ENCODE measurements at regions not wholly inside any gene's neighbourhood (a gene's known extent, or its start where the extent isn't known, plus 50 kb on each side); places are given as distances from the start of the nearest gene placed in this dataset.

DNA sequence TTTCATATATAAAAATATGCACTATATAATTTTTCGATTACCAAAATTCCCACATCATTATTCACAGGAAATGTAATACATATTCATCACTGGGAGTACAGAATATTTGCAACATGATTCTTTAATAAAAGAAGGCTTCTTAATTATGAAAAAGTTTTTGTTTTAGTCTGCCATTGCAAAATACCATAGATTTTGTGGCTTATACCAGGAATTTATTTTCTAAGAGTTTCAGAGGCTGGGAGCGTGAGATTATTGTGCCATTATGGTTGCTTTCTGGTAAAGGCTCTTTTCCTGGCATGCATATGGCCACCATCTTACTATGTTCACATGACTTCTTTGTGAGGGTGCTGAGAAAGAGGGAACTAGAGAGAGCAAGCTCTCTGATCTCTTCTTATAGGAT, 306.9 kb upstream of the ADGRB3 start:
- WGBS, 2 experiments (ENCODE audit: extremely low coverage in 1 of 2, insufficient coverage in 1 of 2, insufficient read length in 1 of 2, insufficient replicate concordance in 2 of 2, low coverage in 1 of 2, low lambda C conversion rate in 2 of 2, missing lambda C conversion rate in 1 of 2): 100% methylated on average over 2 of the region's 2 CpGs; no CpG with 5 or more reads in 1 of the 2 experiments
- Histone ChIP-seq H2BK5ac (ENCODE audit: low read depth, low read length) (no peak overlapping the region), H3K79me2 (ENCODE audit: control insufficient read depth in 1 of 2, insufficient read depth in 2 of 2, low read length in 2 of 2) (no peaks in the 10 kb centered on the region), H2AFZ (ENCODE audit: low read length) (no peak overlapping the region), H3K23me2 (ENCODE audit: low read depth, low read length) (no peaks in the 10 kb centered on the region), H2BK15ac (ENCODE audit: low read length) (no peak overlapping the region), H3K56ac (replicated peaks; ENCODE audit: insufficient read length, low read depth, low read length) (no peak overlapping the region), H3K18ac (ENCODE audit: extremely low read depth, low read length) (no peak overlapping the region), H3K9me3 (ENCODE audit: insufficient read depth in 2 of 2, low read depth in 1 of 2, low read length in 1 of 2) (no peaks in the 10 kb centered on the region), H4K8ac (ENCODE audit: extremely low read depth, insufficient read depth, low read length) (no peak overlapping the region), H4K20me1 (replicated peaks in 1 of 2; ENCODE audit: control insufficient read depth in 1 of 2, insufficient read depth in 2 of 2, low read length in 2 of 2) (no peaks in the 10 kb centered on the region), H3K14ac (ENCODE audit: insufficient read length) (no peak overlapping the region), H3K4me1 (replicated peaks in 1 of 4; ENCODE audit: control insufficient read depth in 3 of 4, insufficient read depth in 4 of 4, low read length in 3 of 4) (no peaks in the 10 kb centered on the region), H4K5ac (ENCODE audit: insufficient read length, low read depth, low read length) (no peak overlapping the region), H2BK12ac (ENCODE audit: low read depth, low read length) (no peak overlapping the region), H3K23ac (ENCODE audit: insufficient read length) (no peak overlapping the region), H3K27me3 (replicated peaks in 1 of 4; ENCODE audit: control insufficient read depth in 3 of 4, extremely low read depth in 1 of 4, insufficient read depth in 3 of 4, low read length in 3 of 4) (no peaks in the 10 kb centered on the region), H3K4me2 (ENCODE audit: insufficient read depth in 1 of 2, low read depth in 2 of 2, low read length in 2 of 2) (no peak overlapping the region), H3K79me1 (ENCODE audit: low read depth, low read length) (no peaks in the 10 kb centered on the region), H4K91ac (replicated peaks; ENCODE audit: insufficient read length, low read length) (no peak overlapping the region), H3K4ac (replicated peaks; ENCODE audit: insufficient read length, low read depth, low read length) (no peak overlapping the region), H2AK5ac (ENCODE audit: low read depth, low read length) (no peak overlapping the region), H3K9ac (replicated peaks in 1 of 4; ENCODE audit: extremely low read depth in 1 of 4, low read depth in 3 of 4, low read length in 3 of 4) (no peak overlapping the region), H3K27ac (ENCODE audit: low read depth, low read length) (no peak overlapping the region), H2BK120ac (replicated peaks; ENCODE audit: low read depth, low read length) (no peak overlapping the region), H3K4me3 (ENCODE audit: extremely low read depth in 1 of 4, insufficient read depth in 2 of 4, low read depth in 3 of 4, low read length in 4 of 4) (no peak overlapping the region), H2BK20ac (ENCODE audit: low read length) (no peak overlapping the region), H3K36me3 (ENCODE audit: control insufficient read depth in 2 of 4, insufficient read depth in 4 of 4, low read length in 3 of 4) (no peaks in the 10 kb centered on the region)
- CTCF ChIA-PET (ENCODE audit: partially characterized antibody): interaction anchor here (1.0 kb wide), 1 partner anchor 16 kb away, joined by 3 read pairs; no protein-coding TSS in a partner anchor
- POLR2A ChIA-PET (ENCODE audit: partially characterized antibody): no interaction called here
- no peak for FAIRE-seq
- no peak for DNase-seq (ENCODE audit: low read depth in 1 of 2, low spot score in 2 of 2)
- TF ChIP-seq EZH2 (IDR thresholded peaks at IDR 0.05; ENCODE audit: low read depth, low read length, severe bottlenecking) (no peak), SUZ12 (IDR thresholded peaks at IDR 0.05; ENCODE audit: low read length) (no peak), RXRA (IDR thresholded peaks at IDR 0.05; ENCODE audit: insufficient read depth, low read depth, low read length) (no peak), CBX8 (IDR thresholded peaks at IDR 0.05; ENCODE audit: borderline replicate concordance, low read depth, low read length) (no peak), YY1 (IDR thresholded peaks at IDR 0.05; ENCODE audit: low read depth, low read length) (no peak)
- TF ChIP-seq, protein P1, sequence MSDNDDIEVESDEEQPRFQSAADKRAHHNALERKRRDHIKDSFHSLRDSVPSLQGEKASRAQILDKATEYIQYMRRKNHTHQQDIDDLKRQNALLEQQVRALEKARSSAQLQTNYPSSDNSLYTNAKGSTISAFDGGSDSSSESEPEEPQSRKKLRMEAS (IDR thresholded peaks at IDR 0.05): no peak

Data from H1 (cell line).